Gastroesophageal sphincter (tissue), 4 donors: ENCODE measurements at regions not wholly inside any gene's neighbourhood (a gene's known extent, or its start where the extent isn't known, plus 50 kb on each side); places are given as distances from the start of the nearest gene placed in this dataset.

Experiments used
- ATAC-seq: fragments of 150-250 bp; one replicate; pipeline ENCODE4 v1.9.1; 2016; ENCODE audit warnings: mild to moderate bottlenecking, moderate library complexity
- H3K27ac ChIP-seq, 4 donors: fragments of 200-600 bp; sonication (generic) in 3 of 4; 1 replicate in 3 of 4; 2 replicates in 1 of 4; pipeline ENCODE4 v1.5.1; 2016 to 2019
- H3K27me3 ChIP-seq: fragments of 200-600 bp; sonication (generic); one replicate; pipeline ENCODE4 v1.5.1; 2019
- H3K36me3 ChIP-seq, 2 donors: fragments of 200-600 bp; sonication (generic); one replicate each; pipeline ENCODE4 v1.5.1; 2019; ENCODE audit warnings: control low read depth in 1 of 2
- H3K4me1 ChIP-seq, 3 donors: fragments of 200-600 bp; sonication (generic); 1 replicate in 2 of 3; 2 replicates in 1 of 3; pipeline ENCODE4 v1.5.1; 2016 to 2019; ENCODE audit warnings: control low read depth in 2 of 3
- H3K4me3 ChIP-seq, 2 donors: fragments of 200-600 bp; sonication (generic); one replicate each; pipeline ENCODE4 v1.5.1; 2019; ENCODE audit warnings: mild to moderate bottlenecking in 1 of 2, moderate library complexity in 1 of 2
- H3K9me3 ChIP-seq, 3 donors: fragments of 200-600 bp; sonication (generic); one replicate each; pipeline ENCODE4 v1.5.1; 2017 to 2019; ENCODE audit warnings: control low read depth in 2 of 3
- EP300 ChIP-seq: sonication (generic); formaldehyde crosslinking; IDR thresholded peaks from one replicate; pipeline ENCODE4 v1.6.1; 2017; ENCODE audit warnings: antibody characterized with exemption, mild to moderate bottlenecking
- POLR2A ChIP-seq, 2 donors: fragments of 450-650 bp; IDR thresholded peaks; one replicate each; pipeline ENCODE4 v1.6.1; 2017; ENCODE audit warnings: antibody characterized with exemption in 2 of 2, mild to moderate bottlenecking in 2 of 2, moderate library complexity in 1 of 2
- POLR2AphosphoS5 ChIP-seq: sonication (generic); formaldehyde crosslinking; IDR thresholded peaks from one replicate; pipeline ENCODE4 v1.6.1; 2017; ENCODE audit warnings: antibody characterized with exemption
- WGBS, 2 donors: methylation state at CpG; one replicate each; pipeline ENCODE4 v1.1.5; 2018; ENCODE audit warnings: low coverage in 1 of 2; 5-methylcytosine and 5-hydroxymethylcytosine counted together
- TF ChIP-seq, protein P1 (sequence below), 4 experiments: fragments of 200-600 bp in 2 of 4; fragments of 450-650 bp in 2 of 4; sonication (generic) in 1 of 4; IDR thresholded peaks; one replicate each; pipeline ENCODE4 v1.5.1; 2017 to 2019; ENCODE audit warnings: antibody characterized with exemption in 4 of 4, mild to moderate bottlenecking in 2 of 4, moderate library complexity in 2 of 4

DNA sequence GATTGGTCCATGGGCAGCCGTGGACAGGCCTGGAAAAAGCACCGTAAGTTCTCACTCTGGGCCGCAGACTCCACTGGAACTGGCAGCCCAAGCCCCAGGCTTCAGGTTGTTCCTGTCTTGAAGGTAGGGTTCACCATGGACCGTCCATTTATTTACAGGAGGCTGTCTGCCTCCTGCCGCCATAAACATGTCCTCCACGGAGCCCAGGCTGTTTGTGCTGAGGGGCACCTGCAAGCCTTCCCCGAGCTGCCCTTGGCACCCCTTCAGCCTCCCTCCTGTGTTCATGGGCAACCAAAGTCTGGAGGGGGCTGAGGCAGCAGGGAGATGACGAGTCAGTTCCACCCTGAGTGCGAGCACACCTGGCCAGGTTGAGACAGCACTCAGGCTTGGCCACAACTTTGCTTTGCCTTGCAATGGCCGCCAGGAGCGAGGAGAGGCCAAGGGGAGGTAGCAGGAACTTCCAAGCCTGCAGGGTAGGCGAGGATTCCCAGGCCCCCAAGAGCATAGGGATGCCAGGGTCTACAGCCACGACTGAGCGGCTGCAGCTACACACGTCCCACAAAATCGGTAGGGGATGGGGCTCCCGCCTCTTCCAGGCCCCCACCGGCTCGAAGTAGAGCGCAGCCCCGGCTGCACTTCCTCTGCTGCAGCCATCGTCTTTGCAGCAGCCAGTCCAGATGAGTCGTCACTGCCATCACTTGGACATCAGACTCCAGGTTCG lies 1625.6 kb upstream of the ACO1 start:
- TF ChIP-seq EP300 (no peak), POLR2A (IDR thresholded peaks at IDR 0.05) (no peak), POLR2AphosphoS5 (no peak)
- TF ChIP-seq, protein P1, sequence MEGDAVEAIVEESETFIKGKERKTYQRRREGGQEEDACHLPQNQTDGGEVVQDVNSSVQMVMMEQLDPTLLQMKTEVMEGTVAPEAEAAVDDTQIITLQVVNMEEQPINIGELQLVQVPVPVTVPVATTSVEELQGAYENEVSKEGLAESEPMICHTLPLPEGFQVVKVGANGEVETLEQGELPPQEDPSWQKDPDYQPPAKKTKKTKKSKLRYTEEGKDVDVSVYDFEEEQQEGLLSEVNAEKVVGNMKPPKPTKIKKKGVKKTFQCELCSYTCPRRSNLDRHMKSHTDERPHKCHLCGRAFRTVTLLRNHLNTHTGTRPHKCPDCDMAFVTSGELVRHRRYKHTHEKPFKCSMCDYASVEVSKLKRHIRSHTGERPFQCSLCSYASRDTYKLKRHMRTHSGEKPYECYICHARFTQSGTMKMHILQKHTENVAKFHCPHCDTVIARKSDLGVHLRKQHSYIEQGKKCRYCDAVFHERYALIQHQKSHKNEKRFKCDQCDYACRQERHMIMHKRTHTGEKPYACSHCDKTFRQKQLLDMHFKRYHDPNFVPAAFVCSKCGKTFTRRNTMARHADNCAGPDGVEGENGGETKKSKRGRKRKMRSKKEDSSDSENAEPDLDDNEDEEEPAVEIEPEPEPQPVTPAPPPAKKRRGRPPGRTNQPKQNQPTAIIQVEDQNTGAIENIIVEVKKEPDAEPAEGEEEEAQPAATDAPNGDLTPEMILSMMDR (IDR thresholded peaks at IDR 0.05): no peak
- H3K4me3 ChIP-seq: no peak overlapping the region
- no peaks in the 10 kb centered on the region for H3K27me3 ChIP-seq
- H3K4me1 ChIP-seq: no peaks in the 10 kb centered on the region
- H3K27ac ChIP-seq: no peak overlapping the region
- no peaks in the 10 kb centered on the region for H3K9me3 ChIP-seq
- ATAC-seq: no peak
- 84% methylated on average over 5 of the region's 24 CpGs; no CpG with 5 or more reads in 1 of the 2 donors for WGBS, 2 donors
- no peaks in the 10 kb centered on the region for H3K36me3 ChIP-seq

DNA sequence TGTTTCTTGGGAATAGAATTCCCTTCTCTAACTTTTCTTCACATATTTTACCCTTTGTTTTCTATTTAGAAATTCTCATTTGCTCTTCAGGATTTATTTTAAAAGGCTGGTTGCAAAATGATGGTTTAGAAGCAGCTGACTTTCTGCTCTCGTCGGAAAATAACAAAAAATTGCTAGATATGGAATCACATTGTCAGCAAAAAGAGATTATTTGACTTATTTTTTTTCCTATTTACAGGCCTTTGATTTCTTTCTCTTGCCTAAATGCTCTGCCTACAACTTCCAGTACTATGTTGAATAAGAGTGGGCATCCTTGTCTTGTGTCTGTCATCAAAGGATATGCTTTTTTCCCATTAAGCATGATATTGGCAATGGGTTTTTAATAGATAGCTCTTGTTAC lies 1619.1 kb upstream of the ACO1 start:
- ATAC-seq: no peak
- H3K27ac ChIP-seq: no peak overlapping the region
- no peaks in the 10 kb centered on the region for H3K36me3 ChIP-seq
- no peaks in the 10 kb centered on the region for H3K27me3 ChIP-seq
- no peak overlapping the region for H3K4me3 ChIP-seq
- no peak for TF ChIP-seq EP300
- TF ChIP-seq POLR2A (IDR thresholded peaks at IDR 0.05): no peak
- TF ChIP-seq POLR2AphosphoS5: no peak
- TF ChIP-seq, protein P1 (IDR thresholded peaks at IDR 0.05): no peak
- 90 to 100% methylated on average over 2 of the region's 2 CpGs for WGBS, 2 donors
- no peaks in the 10 kb centered on the region for H3K4me1 ChIP-seq
- no peaks in the 10 kb centered on the region for H3K9me3 ChIP-seq

DNA sequence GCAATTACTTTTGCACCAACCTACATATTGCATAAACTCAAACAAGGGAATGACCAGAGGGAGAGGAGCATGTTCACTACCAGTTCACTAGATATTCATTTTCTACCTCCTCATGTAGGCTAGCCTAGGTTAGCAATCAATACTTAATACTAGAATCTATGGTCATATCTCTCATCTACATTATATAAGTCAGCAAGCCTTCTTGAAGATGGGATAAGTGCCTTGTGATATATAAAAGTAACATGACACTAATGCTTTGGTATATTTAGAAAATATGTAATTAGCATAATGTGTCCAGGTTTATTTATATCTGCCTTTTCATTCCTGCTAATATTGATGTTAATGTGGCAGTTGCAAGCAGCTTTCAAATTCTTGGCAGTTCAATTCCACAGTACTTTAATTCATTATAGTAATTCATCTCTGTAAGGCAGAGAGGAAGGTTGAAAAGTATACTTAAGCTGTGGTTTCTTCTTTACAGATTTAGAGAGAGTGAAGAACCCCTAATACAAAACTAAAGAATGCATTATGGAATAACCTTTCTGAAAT lies 1613.2 kb upstream of the ACO1 start:
- Histone ChIP-seq H3K36me3 (no peaks in the 10 kb centered on the region), H3K4me3 (no peak overlapping the region), H3K27ac (no peak overlapping the region), H3K27me3 (no peaks in the 10 kb centered on the region), H3K4me1 (no peaks in the 10 kb centered on the region), H3K9me3 (peaks cover 0 to 4% (median 0%) of the 10 kb centered on the region in 3 donors)
- TF ChIP-seq, protein P1 (IDR thresholded peaks at IDR 0.05): no peak
- TF ChIP-seq POLR2AphosphoS5: no peak
- TF ChIP-seq POLR2A (IDR thresholded peaks at IDR 0.05): no peak
- no peak for TF ChIP-seq EP300
- no peak for ATAC-seq

DNA sequence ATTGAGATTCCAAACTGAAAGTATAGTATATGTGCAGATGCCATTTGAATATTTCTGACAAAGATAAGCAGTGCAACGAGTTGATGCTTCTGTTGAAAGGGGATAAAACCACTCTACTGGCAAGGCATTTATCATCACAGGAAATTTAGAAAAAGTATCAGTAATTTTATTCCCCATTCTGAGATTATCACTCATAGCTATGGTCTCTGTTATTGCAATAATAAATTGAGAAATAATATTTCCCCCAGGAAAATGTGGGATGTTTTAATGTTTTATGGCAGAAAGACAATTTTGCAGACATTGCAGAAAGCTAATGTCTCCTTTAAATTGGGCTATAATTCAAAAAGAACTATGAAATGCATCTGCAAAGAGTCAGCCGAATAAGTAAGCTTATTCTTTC lies 1612.7 kb upstream of the ACO1 start:
- 33 to 64% methylated on average over 2 of the region's 2 CpGs for WGBS, 2 donors
- Histone ChIP-seq H3K27ac (no peak overlapping the region), H3K27me3 (no peaks in the 10 kb centered on the region), H3K36me3 (no peaks in the 10 kb centered on the region), H3K9me3 (peaks cover 0 to 4% (median 0%) of the 10 kb centered on the region in 3 donors), H3K4me1 (no peaks in the 10 kb centered on the region), H3K4me3 (no peak overlapping the region)
- no peak for ATAC-seq
- TF ChIP-seq, protein P1 (IDR thresholded peaks at IDR 0.05): no peak
- no peak for TF ChIP-seq POLR2AphosphoS5
- TF ChIP-seq POLR2A (IDR thresholded peaks at IDR 0.05): no peak
- no peak for TF ChIP-seq EP300

DNA sequence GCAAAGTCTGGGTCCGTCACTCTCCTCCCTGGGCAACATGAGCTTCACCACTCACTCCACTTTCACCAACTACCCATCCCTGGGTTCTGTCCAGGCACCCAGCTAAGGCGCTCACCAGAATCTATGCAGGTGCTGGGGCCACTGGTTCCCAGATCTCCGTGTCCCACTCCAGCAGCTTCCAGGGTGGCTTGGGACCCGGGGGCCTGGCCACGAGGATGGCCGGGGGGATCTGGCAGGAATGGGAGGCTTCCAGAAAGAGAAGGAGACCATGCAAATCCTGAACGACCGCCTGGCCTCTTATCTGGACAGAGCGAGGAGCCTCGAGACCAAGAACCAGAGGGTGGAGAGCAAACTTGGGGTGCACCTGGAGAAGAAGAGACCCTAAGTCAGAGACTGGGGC lies 1611.0 kb upstream of the ACO1 start:
- 80 to 91% methylated on average over 1 to 6 of the region's 10 CpGs for WGBS, 2 donors
- H3K4me3 ChIP-seq: no peak overlapping the region
- no peak for ATAC-seq
- TF ChIP-seq POLR2AphosphoS5 (no peak), POLR2A (IDR thresholded peaks at IDR 0.05) (no peak), EP300 (no peak)
- TF ChIP-seq, protein P1 (IDR thresholded peaks at IDR 0.05): no peak
- H3K27ac ChIP-seq: no peak overlapping the region
- no peaks in the 10 kb centered on the region for H3K27me3 ChIP-seq
- no peaks in the 10 kb centered on the region for H3K36me3 ChIP-seq
- H3K4me1 ChIP-seq: no peaks in the 10 kb centered on the region
- H3K9me3 ChIP-seq: peaks cover 0 to 9% (median 0%) of the 10 kb centered on the region in 3 donors
